Muscle of leg (tissue), 3 donors: ENCODE measurements at regions not wholly inside any gene's neighbourhood (a gene's known extent, or its start where the extent isn't known, plus 50 kb on each side); places are given as distances from the start of the nearest gene placed in this dataset.

Source experiments
- DNase-seq: peaks from one replicate; pipeline ENCODE4 v3.0.0; 2013
- H3K27ac ChIP-seq: one replicate; pipeline ENCODE4 v1.5.1; 2013; ENCODE audit warnings: mild to moderate bottlenecking, low read length, control low read depth
- H3K27me3 ChIP-seq: one replicate; pipeline ENCODE4 v1.6.1; 2013; ENCODE audit warnings: low read length; ENCODE audit not compliant: control insufficient read depth, insufficient read depth
- H3K36me3 ChIP-seq: one replicate; pipeline ENCODE4 v1.6.1; 2013; ENCODE audit warnings: low read length; ENCODE audit not compliant: control insufficient read depth, insufficient read depth
- H3K4me1 ChIP-seq: one replicate; pipeline ENCODE4 v1.6.1; 2013; ENCODE audit warnings: low read length; ENCODE audit not compliant: control insufficient read depth, insufficient read depth
- H3K4me3 ChIP-seq: one replicate; pipeline ENCODE4 v1.5.1; 2013; ENCODE audit warnings: low read length, control low read depth
- H3K9me3 ChIP-seq: replicated peaks from 2 replicates; pipeline ENCODE4 v1.6.1; 2013; ENCODE audit warnings: low read depth, low read length; ENCODE audit not compliant: control insufficient read depth
- WGBS: methylation state at CpG from one replicate; pipeline ENCODE4 v1.1.5; 2013; ENCODE audit warnings: missing lambda C conversion rate; ENCODE audit not compliant: insufficient coverage; 5-methylcytosine and 5-hydroxymethylcytosine counted together

DNA sequence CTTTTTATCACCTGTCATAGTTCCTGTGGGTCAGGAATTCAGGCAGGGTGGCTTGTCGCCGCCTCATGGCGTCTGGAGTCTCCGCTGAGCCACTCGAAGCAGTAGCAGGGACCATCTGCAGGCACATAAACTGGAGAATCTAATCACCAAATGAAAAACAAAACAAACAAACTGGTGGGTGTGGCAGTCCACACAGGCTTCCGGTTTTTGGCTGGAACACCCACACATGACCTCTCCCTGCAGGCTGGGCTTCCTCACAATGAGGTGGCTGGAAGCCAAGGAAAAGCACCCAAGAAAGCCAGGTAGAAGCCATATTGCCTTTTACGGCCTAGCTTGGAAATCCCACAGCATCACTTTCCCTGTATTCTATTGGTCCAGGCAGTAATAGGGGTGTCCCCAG lies 197.0 kb downstream of the SYK start:
- no peak for DNase-seq

DNA sequence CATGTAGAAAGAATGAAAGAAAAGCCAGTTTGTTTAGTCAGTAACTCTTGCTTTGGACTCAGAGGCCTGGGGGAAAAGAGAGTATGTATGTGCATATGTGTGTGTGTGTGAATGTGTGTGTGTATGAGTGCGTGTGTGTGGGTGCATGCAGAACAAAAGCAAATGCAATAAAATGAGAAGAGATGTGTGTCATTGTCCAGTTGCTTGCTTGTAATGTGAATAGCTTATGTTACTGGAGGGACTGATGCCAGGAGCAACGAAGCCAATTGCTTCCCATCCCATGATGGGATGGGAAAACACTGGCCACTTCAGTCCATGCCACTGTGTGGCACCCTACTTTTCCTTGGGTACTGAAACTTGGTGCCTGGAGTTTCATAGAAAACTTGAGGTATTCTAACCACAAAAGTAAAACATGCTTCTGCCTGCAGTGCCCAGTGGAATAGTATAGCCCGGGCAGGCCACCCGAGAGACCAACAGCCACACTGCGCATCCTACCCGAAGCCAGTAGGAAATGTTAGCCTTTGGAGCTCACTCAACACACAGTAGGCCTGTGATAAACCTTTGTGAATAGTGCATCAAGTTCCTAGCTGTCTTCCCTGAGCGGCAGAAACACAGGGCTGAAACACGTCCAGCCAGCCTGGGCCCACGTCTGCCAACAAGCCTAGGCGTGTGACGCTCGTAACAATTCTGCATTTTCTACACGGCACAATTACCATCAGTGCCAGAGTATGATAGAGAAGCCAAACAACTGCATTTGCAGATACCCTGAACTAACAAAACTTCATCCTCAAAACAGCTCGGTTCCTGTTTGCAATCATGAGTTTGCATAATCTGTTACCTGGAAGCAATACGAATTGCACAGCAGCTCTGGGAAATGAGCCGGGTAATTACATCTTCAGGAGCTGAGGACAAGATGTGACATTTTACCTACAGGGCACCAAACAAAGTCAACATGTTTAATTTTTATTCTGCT lies 198.1 kb downstream of the SYK start:
- peak; percentile 34 for DNase-seq

More for the DNA sequence above, 197.0 kb downstream of the SYK start:
- Histone ChIP-seq H3K27me3 (no peaks in the 10 kb centered on the region), H3K9me3 (no peaks in the 10 kb centered on the region), H3K36me3 (no peaks in the 10 kb centered on the region), H3K4me1 (peaks cover 3% of the 10 kb centered on the region), H3K27ac (no peak overlapping the region), H3K4me3 (no peak overlapping the region)
- 71% methylated on average over 5 of the region's 7 CpGs for WGBS

DNA sequence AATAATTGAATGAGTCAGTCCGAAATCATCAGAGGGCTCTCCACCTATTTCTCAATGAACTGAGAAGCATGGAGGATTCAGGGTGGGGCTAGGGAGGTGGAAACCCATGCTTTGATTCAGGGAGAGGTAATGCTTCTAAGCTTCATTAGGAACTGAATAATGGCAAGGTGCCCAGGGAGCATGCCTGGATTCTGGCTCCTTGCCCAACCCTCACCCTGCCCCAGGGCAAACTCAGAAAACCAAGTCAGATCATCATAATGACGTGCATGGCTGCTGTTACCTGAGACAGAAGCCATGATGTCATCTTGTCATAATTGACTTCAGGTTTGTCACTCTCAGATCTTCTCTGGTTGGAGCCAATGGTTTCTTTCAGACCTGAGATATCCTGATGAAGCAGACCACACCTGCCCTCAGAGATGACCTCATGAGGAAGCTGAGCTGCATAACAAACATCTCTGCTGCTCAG lies 199.6 kb downstream of the SYK start:
- H3K4me3 ChIP-seq = no peak overlapping the region
- no peak overlapping the region for H3K27ac ChIP-seq
- H3K36me3 ChIP-seq = no peaks in the 10 kb centered on the region
- H3K27me3 ChIP-seq = no peaks in the 10 kb centered on the region
- peaks cover 3% of the 10 kb centered on the region for H3K4me1 ChIP-seq
- no peak for DNase-seq
- 50% methylated on average over 1 of the region's 2 CpGs for WGBS
- no peaks in the 10 kb centered on the region for H3K9me3 ChIP-seq

More for the DNA sequence above, 198.1 kb downstream of the SYK start:
- Histone ChIP-seq H3K4me3 (no peak overlapping the region), H3K4me1 (peaks cover 3% of the 10 kb centered on the region), H3K36me3 (no peaks in the 10 kb centered on the region), H3K27ac (no peak overlapping the region), H3K27me3 (no peaks in the 10 kb centered on the region), H3K9me3 (no peaks in the 10 kb centered on the region)
- WGBS = 80% methylated on average over 11 of the region's 16 CpGs

DNA sequence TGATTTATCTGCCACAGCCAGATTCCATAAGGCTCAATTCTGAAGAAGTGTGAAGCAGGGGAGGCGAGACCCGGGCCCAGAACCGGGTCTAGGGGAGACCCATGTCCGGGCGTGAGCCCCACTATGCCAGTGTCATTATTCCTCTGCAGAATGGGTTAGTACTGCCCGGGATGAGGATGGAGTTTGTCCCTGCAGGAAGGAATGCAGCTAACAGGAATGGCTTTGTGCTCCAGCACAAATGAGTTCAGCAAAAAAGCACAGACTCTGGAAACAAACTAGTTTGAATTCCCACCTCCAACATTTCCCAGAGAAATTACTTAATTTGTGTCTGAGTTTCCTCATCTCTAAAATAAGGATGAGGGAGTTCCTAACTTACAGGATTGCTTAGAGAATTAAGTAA lies 202.9 kb downstream of the SYK start:
- Histone ChIP-seq H3K27me3 (no peaks in the 10 kb centered on the region), H3K36me3 (no peaks in the 10 kb centered on the region), H3K4me3 (no peak overlapping the region), H3K9me3 (no peaks in the 10 kb centered on the region), H3K27ac (no peak overlapping the region), H3K4me1 (peaks cover 3% of the 10 kb centered on the region)
- WGBS = no CpG with 5 or more reads among the region's 6 CpGs
- no peak for DNase-seq

DNA sequence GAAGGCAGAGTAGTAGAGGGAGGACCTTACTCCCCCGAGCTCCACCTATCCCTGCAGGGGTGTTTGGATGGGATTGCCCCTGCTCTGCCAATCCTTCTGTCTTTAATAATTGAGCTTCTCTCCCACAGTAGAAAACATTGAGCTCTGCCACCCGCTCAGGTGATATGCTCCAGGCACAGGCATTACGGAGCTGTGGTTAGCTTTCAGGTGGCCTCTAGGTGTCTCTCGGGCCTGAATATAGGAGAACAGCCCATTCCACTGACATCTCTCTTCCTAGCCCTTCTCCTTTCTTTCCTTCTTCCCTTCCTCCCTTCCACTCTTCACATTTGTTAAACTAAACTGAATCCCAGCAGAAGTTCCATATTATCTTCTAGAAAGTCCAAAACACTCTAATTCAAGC lies 203.4 kb downstream of the SYK start:
- Histone ChIP-seq H3K4me3 (no peak overlapping the region), H3K27me3 (no peaks in the 10 kb centered on the region), H3K27ac (no peak overlapping the region), H3K4me1 (no peaks in the 10 kb centered on the region), H3K9me3 (no peaks in the 10 kb centered on the region), H3K36me3 (no peaks in the 10 kb centered on the region)
- 74% methylated on average over 3 of the region's 4 CpGs for WGBS
- no peak for DNase-seq

DNA sequence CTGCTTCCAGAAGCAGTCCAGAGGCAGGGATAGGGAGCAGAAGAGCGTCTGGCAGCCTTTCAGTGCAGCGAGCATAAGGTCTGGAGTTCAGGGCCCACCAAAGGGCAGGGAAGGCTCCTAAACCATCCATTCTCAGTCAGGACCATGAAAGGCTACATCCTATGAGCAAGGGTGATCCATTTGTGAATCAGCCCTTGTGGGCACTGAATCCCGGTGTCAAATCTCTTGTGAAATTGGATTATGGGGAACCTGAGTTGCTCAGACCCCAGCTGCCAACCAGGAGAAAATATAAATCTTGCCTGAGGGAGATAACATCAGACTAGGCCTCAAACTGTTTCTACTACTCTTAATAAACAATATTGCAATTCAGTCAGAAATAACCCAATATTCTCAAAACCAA lies 204.4 kb downstream of the SYK start:
- no peak overlapping the region for H3K27ac ChIP-seq
- no peaks in the 10 kb centered on the region for H3K36me3 ChIP-seq
- H3K4me3 ChIP-seq = no peak overlapping the region
- 68% methylated on average over 3 of the region's 3 CpGs for WGBS
- DNase-seq = no peak
- no peaks in the 10 kb centered on the region for H3K9me3 ChIP-seq
- no peaks in the 10 kb centered on the region for H3K27me3 ChIP-seq
- H3K4me1 ChIP-seq = no peaks in the 10 kb centered on the region

DNA sequence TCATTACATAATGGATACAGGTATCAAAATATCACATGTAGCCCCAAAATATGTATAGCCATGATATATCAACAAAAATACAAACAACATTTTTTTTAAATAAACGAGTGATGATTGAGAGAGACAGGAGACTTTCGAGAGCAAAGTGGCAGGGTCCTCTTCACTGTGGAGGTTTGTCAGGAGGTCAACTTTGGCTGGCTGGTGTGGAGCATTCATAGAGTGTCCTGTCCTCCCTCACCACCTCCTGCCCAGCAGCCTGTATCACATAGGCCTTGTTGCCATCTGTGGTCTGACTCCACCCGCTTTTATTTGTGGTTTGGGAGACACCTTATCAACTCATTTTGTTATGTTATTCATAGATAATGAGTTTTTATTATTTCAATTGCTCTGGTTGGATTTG lies 206.9 kb downstream of the SYK start:
- no CpG with 5 or more reads among the region's 3 CpGs for WGBS
- no peak for DNase-seq
- H3K4me3 ChIP-seq = no peak overlapping the region
- no peaks in the 10 kb centered on the region for H3K4me1 ChIP-seq
- peaks cover 3% of the 10 kb centered on the region for H3K9me3 ChIP-seq
- no peaks in the 10 kb centered on the region for H3K36me3 ChIP-seq
- H3K27me3 ChIP-seq = no peaks in the 10 kb centered on the region
- no peak overlapping the region for H3K27ac ChIP-seq

DNA sequence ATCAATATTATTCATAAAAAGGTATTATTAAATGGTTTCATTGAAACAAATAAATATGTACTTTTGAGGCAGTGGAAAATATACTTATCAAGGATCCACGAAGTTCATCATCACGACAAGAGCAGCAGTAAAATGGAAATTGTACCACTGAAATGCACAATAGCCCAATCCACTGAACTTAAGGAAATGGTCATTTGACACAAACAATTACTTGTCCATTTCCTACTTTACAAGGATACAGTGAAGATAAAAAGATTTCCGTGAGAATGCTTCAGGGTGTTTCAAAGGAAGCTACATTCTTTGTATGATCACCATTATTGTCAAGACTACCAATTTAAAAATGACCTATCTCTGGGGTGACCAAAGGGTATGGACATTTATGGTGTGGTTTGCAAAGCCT lies 210.3 kb downstream of the SYK start:
- no peaks in the 10 kb centered on the region for H3K27me3 ChIP-seq
- H3K27ac ChIP-seq = no peak overlapping the region
- WGBS = no CpG with 5 or more reads among the region's 3 CpGs
- no peaks in the 10 kb centered on the region for H3K36me3 ChIP-seq
- peaks cover 3% of the 10 kb centered on the region for H3K9me3 ChIP-seq
- no peak for DNase-seq
- no peaks in the 10 kb centered on the region for H3K4me1 ChIP-seq
- no peak overlapping the region for H3K4me3 ChIP-seq

DNA sequence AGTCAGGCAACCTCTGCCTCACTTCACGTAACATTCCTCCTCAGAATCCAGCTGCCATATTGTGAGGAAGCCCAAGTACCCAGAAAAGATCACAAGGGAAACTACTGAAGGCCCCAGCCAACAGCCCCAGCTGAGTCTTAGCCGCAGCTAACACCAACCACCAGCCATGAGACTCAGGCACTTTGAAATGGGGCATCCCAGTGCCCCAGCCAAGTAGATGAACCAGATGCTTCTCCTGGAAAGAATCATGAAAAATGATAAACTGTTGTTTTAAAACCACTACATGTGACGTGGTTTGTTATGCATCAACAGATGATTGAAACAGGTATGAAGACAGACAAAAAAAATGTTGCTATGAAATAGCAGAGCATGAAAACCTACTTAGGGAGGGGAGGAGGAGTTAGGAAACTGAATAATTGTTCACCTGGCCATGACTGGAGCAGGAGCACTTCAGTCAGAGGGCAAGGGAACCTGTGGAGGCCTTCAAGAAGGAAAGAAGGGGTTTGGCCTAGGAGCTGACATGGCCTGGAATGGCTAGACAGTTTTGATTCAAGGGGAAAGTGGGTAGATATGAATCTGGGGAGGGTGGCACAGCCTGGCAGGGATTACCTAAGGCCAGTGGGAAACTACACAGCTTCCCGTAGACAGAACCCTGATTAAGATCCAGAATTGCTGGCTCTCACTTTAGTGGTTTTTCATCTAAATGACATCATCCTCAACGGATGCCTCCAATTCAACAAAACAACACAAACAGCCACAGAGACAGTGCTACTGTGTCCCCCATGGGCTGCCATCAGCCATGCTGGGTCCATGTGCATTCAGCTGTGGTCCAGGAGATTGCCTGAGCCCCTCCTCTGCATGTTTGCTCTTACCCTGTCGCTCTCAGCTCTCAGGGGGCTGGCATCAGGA lies 211.6 kb downstream of the SYK start:
- Histone ChIP-seq H3K36me3 (no peaks in the 10 kb centered on the region), H3K4me1 (no peaks in the 10 kb centered on the region), H3K27ac (no peak overlapping the region), H3K4me3 (no peak overlapping the region), H3K9me3 (peaks cover 3% of the 10 kb centered on the region), H3K27me3 (peaks cover 2% of the 10 kb centered on the region)
- no peak for DNase-seq
- 91% methylated on average over 3 of the region's 6 CpGs for WGBS

DNA sequence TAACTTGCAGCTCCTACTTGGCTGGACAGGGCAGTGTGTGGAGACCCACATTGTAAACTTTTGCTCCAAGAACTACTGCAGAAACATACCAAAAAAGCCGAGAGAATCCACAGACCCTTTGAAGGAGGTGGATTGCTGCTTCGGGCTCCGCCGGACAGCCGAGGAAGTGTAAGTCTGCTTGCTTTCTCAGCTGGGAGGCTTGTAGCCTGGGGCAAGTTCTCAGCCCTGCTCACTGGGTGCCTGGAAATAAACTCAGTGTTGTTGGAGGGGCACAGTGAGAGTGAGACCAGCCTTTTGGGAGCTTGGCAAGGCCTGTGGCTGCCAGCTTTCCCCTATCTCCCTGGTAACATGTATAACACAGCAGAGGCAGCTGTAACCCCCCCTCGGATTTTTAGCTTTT lies 215.6 kb downstream of the SYK start:
- 91% methylated on average over 5 of the region's 6 CpGs for WGBS
- H3K27me3 ChIP-seq = peaks cover 2% of the 10 kb centered on the region
- H3K4me3 ChIP-seq = no peak overlapping the region
- H3K27ac ChIP-seq = no peak overlapping the region
- H3K4me1 ChIP-seq = no peaks in the 10 kb centered on the region
- no peak for DNase-seq
- peaks cover 3% of the 10 kb centered on the region for H3K9me3 ChIP-seq
- no peaks in the 10 kb centered on the region for H3K36me3 ChIP-seq
